CD4-positive, alpha-beta T cell (primary cell): ENCODE measurements at regions not wholly inside any gene's neighbourhood (a gene's known extent, or its start where the extent isn't known, plus 50 kb on each side); places are given as distances from the start of the nearest gene placed in this dataset.

Experiments
- ATAC-seq: fragments of 200-7000 bp; cut with Tn5 transposase; one replicate; pipeline ENCODE4 v1.10.0; 2022; ENCODE audit warnings: mild to moderate bottlenecking; ENCODE audit not compliant: poor library complexity
- CTCF ChIA-PET: fragments of 350-600 bp; sonication (Branson Sonifier 250); formaldehyde crosslinking; loops from one replicate; lab custom pipeline; 2021; ENCODE audit warnings: antibody characterized with exemption, inconsistent platforms; lab: Charles Lee
- POLR2A ChIA-PET: fragments of 350-600 bp; sonication (Branson Sonifier 250); formaldehyde crosslinking; loops from one replicate; lab custom pipeline; 2021; ENCODE audit warnings: antibody characterized with exemption, inconsistent platforms; lab: Charles Lee
- DNase-seq, 14 experiments: peaks; one replicate each; pipeline ENCODE4 v3.0.0-alpha.2; 2013 to 2020; ENCODE audit warnings: mixed read lengths in 2 of 14
- H3K27ac ChIP-seq, 2 donors: one replicate each; pipeline versions ENCODE4 v1.5.1 to v1.7.0; 2013; ENCODE audit warnings: low read length in 2 of 2, low read depth in 1 of 2, mild to moderate bottlenecking in 1 of 2
- H3K27me3 ChIP-seq, 2 experiments: 1 replicate in 1 of 2; 2 replicates in 1 of 2; pipeline versions ENCODE4 v1.6.1 to v1.7.0; 2013; ENCODE audit warnings: low read length in 2 of 2, control low read depth in 1 of 2, mild to moderate bottlenecking in 1 of 2, moderate library complexity in 1 of 2; ENCODE audit not compliant: insufficient read depth in 2 of 2, control insufficient read depth in 1 of 2
- H3K36me3 ChIP-seq: one replicate; pipeline ENCODE4 v1.6.1; 2013; ENCODE audit warnings: low read length, control low read depth; ENCODE audit not compliant: insufficient read depth
- H3K4me1 ChIP-seq: one replicate; pipeline ENCODE4 v1.6.1; 2013; ENCODE audit warnings: low read length, control low read depth; ENCODE audit not compliant: insufficient read depth
- H3K4me3 ChIP-seq: one replicate; pipeline ENCODE4 v1.5.1; 2013; ENCODE audit warnings: mild to moderate bottlenecking, low read length, moderate library complexity
- H3K9me3 ChIP-seq, 2 experiments: 1 replicate in 1 of 2; 2 replicates in 1 of 2; pipeline versions ENCODE4 v1.6.1 to v1.7.0; 2013; ENCODE audit warnings: low read length in 2 of 2, mild to moderate bottlenecking in 2 of 2, control low read depth in 1 of 2, moderate library complexity in 1 of 2; ENCODE audit not compliant: control insufficient read depth in 1 of 2, insufficient read depth in 1 of 2
- H3K27ac Mint-ChIP-seq: one replicate; pipeline ENCODE4 v1.8.0; 2020; ENCODE audit warnings: mixed read lengths
- H3K27me3 Mint-ChIP-seq: one replicate; pipeline ENCODE4 v1.8.0; 2021; ENCODE audit warnings: mixed read lengths
- H3K36me3 Mint-ChIP-seq: one replicate; pipeline ENCODE4 v1.8.0; 2021; ENCODE audit warnings: low read depth, mixed read lengths
- H3K4me1 Mint-ChIP-seq: one replicate; pipeline ENCODE4 v1.8.0; 2021; ENCODE audit warnings: low read depth, mixed read lengths
- H3K4me3 Mint-ChIP-seq: one replicate; pipeline ENCODE4 v1.8.0; 2020; ENCODE audit warnings: mild to moderate bottlenecking, mixed read lengths
- H3K9me3 Mint-ChIP-seq: one replicate; pipeline ENCODE4 v1.8.0; 2020; ENCODE audit warnings: mixed read lengths
- CTCF ChIP-seq: fragments of 200-600 bp; IDR thresholded peaks from one replicate; pipeline ENCODE4 v1.8.0; 2022; ENCODE audit warnings: antibody characterized with exemption, mild to moderate bottlenecking
- intact Hi-C, 2 experiments: fragments of 100-400 bp; cut with DNase I in 1 of 2; cut with micrococcal nuclease in 1 of 2; formaldehyde crosslinking; loops; one replicate each; pipeline versions ENCODE4 v1.15.1 to v1.9.0; 2023 to 2025; cut with DNase I, micrococcal nuclease

- Histone ChIP-seq H3K27ac (no peak overlapping the region), H3K4me1 (no peaks in the 10 kb centered on the region), H3K4me3 (no peak overlapping the region), H3K9me3 (peaks cover 0 to 3% of the 10 kb centered on the region in 2 experiments), H3K36me3 (no peaks in the 10 kb centered on the region), H3K27me3 (no peaks in the 10 kb centered on the region)
- Mint-ChIP-seq H3K27me3 (no peaks in the 10 kb centered on the region), H3K4me1 (no peaks in the 10 kb centered on the region), H3K9me3 (no peaks in the 10 kb centered on the region), H3K4me3 (no peak overlapping the region), H3K36me3 (no peaks in the 10 kb centered on the region), H3K27ac (no peak overlapping the region)
- DNase-seq (no peak), ATAC-seq (no peak)
- POLR2A ChIA-PET: no interaction called here
- CTCF ChIA-PET: no interaction called here
- intact Hi-C loops: no loop called here
- TF ChIP-seq CTCF: no peak
Observed at GRCh38 chr21:17725339-17725738, 93.8 kb downstream of the C21orf91 start.

- no peaks in the 10 kb centered on the region for H3K36me3 ChIP-seq
- no peaks in the 10 kb centered on the region for H3K27me3 Mint-ChIP-seq
- no peaks in the 10 kb centered on the region for H3K27me3 ChIP-seq
- no peak overlapping the region for H3K27ac Mint-ChIP-seq
- H3K9me3 ChIP-seq: no peaks in the 10 kb centered on the region
- H3K36me3 Mint-ChIP-seq: no peaks in the 10 kb centered on the region
- no peak for DNase-seq
- no peak overlapping the region for H3K4me3 ChIP-seq
- intact Hi-C loops: loop anchor here in 1 of 2 experiments (10.0 kb wide), 1 partner anchor 58 kb away; no protein-coding TSS in a partner anchor
- H3K4me1 Mint-ChIP-seq: no peaks in the 10 kb centered on the region
- TF ChIP-seq CTCF: no peak
- H3K4me1 ChIP-seq: no peaks in the 10 kb centered on the region
- no peaks in the 10 kb centered on the region for H3K9me3 Mint-ChIP-seq
- ATAC-seq: no peak
- no peak overlapping the region for H3K27ac ChIP-seq
- POLR2A ChIA-PET: no interaction called here
- no peak overlapping the region for H3K4me3 Mint-ChIP-seq
- CTCF ChIA-PET: no interaction called here
Observed at GRCh38 chr21:17712887-17713286, 100.2 kb upstream of the BTG3 start.

GRCh38 chr21:17711896-17712295, 99.2 kb upstream of the BTG3 start:
- Histone ChIP-seq H3K4me1 (no peaks in the 10 kb centered on the region), H3K27me3 (no peaks in the 10 kb centered on the region), H3K36me3 (no peaks in the 10 kb centered on the region), H3K27ac (no peak overlapping the region), H3K4me3 (no peak overlapping the region), H3K9me3 (no peaks in the 10 kb centered on the region)
- no peak overlapping the region for H3K27ac Mint-ChIP-seq
- H3K9me3 Mint-ChIP-seq: no peaks in the 10 kb centered on the region
- intact Hi-C loops: loop anchor here in 1 of 2 experiments (10.0 kb wide), 1 partner anchor 57 kb away; no protein-coding TSS in a partner anchor
- no peak for TF ChIP-seq CTCF
- DNase-seq (no peak), ATAC-seq (no peak)
- ChIA-PET CTCF (no interaction called here), POLR2A (no interaction called here)
- no peaks in the 10 kb centered on the region for H3K4me1 Mint-ChIP-seq
- no peaks in the 10 kb centered on the region for H3K27me3 Mint-ChIP-seq
- no peaks in the 10 kb centered on the region for H3K36me3 Mint-ChIP-seq
- H3K4me3 Mint-ChIP-seq: no peak overlapping the region
